HAP-1 (cell line): ENCODE measurements at regions not wholly inside any gene's neighbourhood (a gene's known extent, or its start where the extent isn't known, plus 50 kb on each side); places are given as distances from the start of the nearest gene placed in this dataset.

ENCODE experiments used
- DNase-seq, 2 experiments: peaks; one replicate each; pipeline ENCODE4 v3.0.0-alpha.2; 2016 to 2020; ENCODE audit warnings: low spot score in 2 of 2
- H3K27me3 ChIP-seq: fragments of 250-450 bp; sonication (Bioruptor Pico); 2 replicates; pipeline ENCODE4 v1.5.1; 2020; ENCODE audit warnings: low read depth, mild to moderate bottlenecking, moderate library complexity
- H3K36me3 ChIP-seq: fragments of 250-450 bp; sonication (Bioruptor Pico); replicated peaks from 2 replicates; pipeline ENCODE4 v1.5.1; 2020; ENCODE audit warnings: mild to moderate bottlenecking
- H3K4me1 ChIP-seq: fragments of 250-450 bp; sonication (Bioruptor Pico); 2 replicates; pipeline ENCODE4 v1.5.1; 2020; ENCODE audit warnings: mild to moderate bottlenecking
- H3K4me3 ChIP-seq: fragments of 250-450 bp; sonication (Bioruptor Pico); 2 replicates; pipeline ENCODE4 v1.5.1; 2020; ENCODE audit warnings: mild to moderate bottlenecking, moderate library complexity
- H3K9me3 ChIP-seq: fragments of 250-450 bp; sonication (Bioruptor Pico); 2 replicates; pipeline ENCODE4 v1.5.1; 2020; ENCODE audit warnings: mild to moderate bottlenecking, moderate library complexity
- in situ Hi-C: fragments of 300-500 bp; cut with MboI; formaldehyde crosslinking; loops from 3 replicates; pipeline ENCODE4 v1.14.3; 2020; ENCODE audit warnings: low sequenced_read_pairs, inconsistent platforms, mixed read lengths

GRCh38 chr2:172246649-172247048, 143.9 kb upstream of the DLX2 start:
- Histone ChIP-seq H3K4me3 (no peak overlapping the region), H3K27me3 (no peaks in the 10 kb centered on the region), H3K4me1 (peaks cover 6% of the 10 kb centered on the region), H3K36me3 (no peaks in the 10 kb centered on the region; the same call in 1 of the 2 replicates), H3K9me3 (no peaks in the 10 kb centered on the region)
- no peak for DNase-seq
- in situ Hi-C loops: no loop called here

DNA sequence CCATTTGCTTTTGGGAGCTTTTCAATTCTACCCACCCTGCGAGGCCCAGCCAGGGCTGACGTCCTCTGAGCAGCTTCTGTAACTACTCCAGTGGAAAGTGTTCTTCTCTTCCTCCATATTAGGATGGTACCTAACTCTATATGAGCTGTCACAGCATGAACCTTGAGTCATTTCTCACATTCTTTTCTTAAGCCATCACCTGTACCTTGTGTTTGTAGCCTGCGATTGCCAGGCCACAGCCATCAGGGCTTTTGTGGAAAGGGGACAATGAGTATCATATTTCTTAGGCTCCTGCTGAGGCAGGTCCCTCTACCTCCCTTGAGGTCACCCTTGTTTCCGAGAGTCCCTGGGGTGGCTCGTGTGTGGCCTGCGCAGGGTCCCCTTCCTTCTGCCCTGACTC, 144.5 kb upstream of the DLX2 start:
- in situ Hi-C loops: no loop called here
- Histone ChIP-seq H3K36me3 (no peaks in the 10 kb centered on the region; the same call in 1 of the 2 replicates), H3K9me3 (no peaks in the 10 kb centered on the region), H3K27me3 (no peaks in the 10 kb centered on the region), H3K4me3 (no peak overlapping the region), H3K4me1 (peaks cover 6% of the 10 kb centered on the region)
- no peak for DNase-seq

- Histone ChIP-seq H3K9me3 (no peaks in the 10 kb centered on the region), H3K36me3 (no peaks in the 10 kb centered on the region; the same call in 1 of the 2 replicates), H3K4me3 (no peak overlapping the region), H3K4me1 (peaks cover 6% of the 10 kb centered on the region), H3K27me3 (no peaks in the 10 kb centered on the region)
- in situ Hi-C loops: no loop called here
- no peak for DNase-seq
Observed at GRCh38 chr2:172248381-172248780, 145.7 kb upstream of the DLX2 start.

DNA sequence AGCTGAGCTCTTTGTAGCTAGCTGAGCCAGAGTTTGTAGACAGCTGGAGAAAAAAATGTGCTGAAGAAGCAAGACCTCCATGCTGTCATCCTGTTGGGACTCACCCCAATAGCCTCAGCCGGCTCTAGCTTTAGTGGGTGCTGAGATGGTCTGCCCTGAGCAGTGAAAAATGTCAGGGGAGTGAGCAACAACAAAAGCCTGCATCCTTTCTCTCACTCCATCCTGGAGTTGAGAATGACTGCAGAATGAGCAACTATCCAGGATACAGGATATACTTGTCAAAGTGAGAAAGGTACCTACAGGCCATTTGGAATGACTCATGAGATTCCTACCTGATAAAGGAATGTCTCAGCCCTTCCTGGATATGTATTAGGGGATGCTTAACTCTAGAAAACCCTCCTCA, 146.1 kb upstream of the DLX2 start:
- H3K9me3 ChIP-seq: no peaks in the 10 kb centered on the region
- H3K27me3 ChIP-seq: no peaks in the 10 kb centered on the region
- no peaks in the 10 kb centered on the region; the same call in 1 of the 2 replicates for H3K36me3 ChIP-seq
- H3K4me1 ChIP-seq: peaks cover 6% of the 10 kb centered on the region
- in situ Hi-C loops: no loop called here
- H3K4me3 ChIP-seq: no peak overlapping the region
- DNase-seq: no peak

GRCh38 chr2:172249334-172249733, 146.6 kb upstream of the DLX2 start:
- peaks cover 6% of the 10 kb centered on the region for H3K4me1 ChIP-seq
- no peak overlapping the region for H3K4me3 ChIP-seq
- no peak for DNase-seq
- no peaks in the 10 kb centered on the region for H3K27me3 ChIP-seq
- H3K36me3 ChIP-seq: no peaks in the 10 kb centered on the region; the same call in 1 of the 2 replicates
- in situ Hi-C loops: no loop called here
- no peaks in the 10 kb centered on the region for H3K9me3 ChIP-seq

DNA sequence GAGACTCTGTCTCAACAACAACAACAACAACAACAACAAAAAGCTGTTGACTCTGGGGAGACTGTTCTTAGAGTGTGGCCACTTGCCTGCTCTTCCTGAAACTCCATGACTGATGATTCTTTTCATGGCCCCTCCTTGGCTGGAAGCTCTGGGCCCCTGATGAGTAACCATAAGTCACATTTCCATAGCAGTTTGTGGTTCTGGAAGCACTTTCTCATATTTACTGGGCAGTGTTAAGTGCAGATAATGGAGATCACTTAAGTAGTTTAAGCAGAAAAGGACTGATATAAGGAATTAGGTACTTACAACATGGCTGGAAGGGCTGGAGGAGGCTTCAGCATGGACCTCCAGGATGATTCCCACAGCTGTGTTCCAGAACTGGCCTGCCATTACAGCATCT, 147.3 kb upstream of the DLX2 start:
- Histone ChIP-seq H3K4me1 (peaks cover 6% of the 10 kb centered on the region), H3K27me3 (no peaks in the 10 kb centered on the region), H3K36me3 (no peaks in the 10 kb centered on the region; the same call in 1 of the 2 replicates), H3K4me3 (no peak overlapping the region), H3K9me3 (no peaks in the 10 kb centered on the region)
- in situ Hi-C loops: no loop called here
- no peak for DNase-seq

DNA sequence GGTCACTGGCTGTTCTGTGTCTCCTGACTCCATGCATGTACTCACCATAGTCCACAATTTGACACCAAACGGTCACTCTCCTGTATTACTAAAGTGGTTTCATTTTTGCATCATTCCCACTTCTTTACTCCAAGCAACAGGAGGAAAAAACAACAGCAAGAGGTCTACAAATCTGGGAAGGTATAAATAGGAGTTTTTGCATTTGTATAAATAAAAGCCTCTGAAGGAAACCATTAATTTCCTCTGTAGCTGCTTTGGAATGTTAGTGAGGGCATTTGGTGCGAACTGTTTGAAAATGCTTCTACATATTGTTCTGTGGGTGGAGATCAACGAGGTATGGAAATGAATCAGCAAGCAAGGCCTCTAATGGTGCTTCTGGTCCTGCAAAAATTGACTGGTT, 148.5 kb upstream of the DLX2 start:
- no peak for DNase-seq
- no peak overlapping the region for H3K4me3 ChIP-seq
- no peaks in the 10 kb centered on the region; the same call in 1 of the 2 replicates for H3K36me3 ChIP-seq
- H3K27me3 ChIP-seq: no peaks in the 10 kb centered on the region
- in situ Hi-C loops: no loop called here
- H3K4me1 ChIP-seq: no peaks in the 10 kb centered on the region
- H3K9me3 ChIP-seq: no peaks in the 10 kb centered on the region

DNA sequence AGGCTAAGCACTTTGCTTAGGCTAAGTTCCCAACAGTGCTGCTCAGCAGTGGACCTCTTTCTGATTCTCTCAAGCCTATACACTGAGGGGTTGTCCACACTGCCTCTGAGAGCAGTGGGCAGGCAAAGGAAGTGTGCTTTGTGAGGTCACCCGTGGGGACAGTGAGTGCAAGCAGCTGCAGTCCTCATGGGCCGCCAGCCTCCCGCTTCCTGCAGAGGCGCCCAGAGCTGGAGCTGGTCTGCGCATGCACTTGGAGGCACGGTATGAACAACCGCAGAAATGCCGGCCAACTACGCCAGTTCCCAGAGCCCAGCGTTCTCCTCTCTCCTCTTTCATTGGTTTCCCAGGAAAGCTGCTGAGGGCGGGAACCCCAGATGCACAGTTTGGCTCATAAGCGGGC, 149.5 kb upstream of the DLX2 start:
- no peak overlapping the region for H3K4me3 ChIP-seq
- DNase-seq: no peak
- no peaks in the 10 kb centered on the region for H3K9me3 ChIP-seq
- H3K27me3 ChIP-seq: no peaks in the 10 kb centered on the region
- no peaks in the 10 kb centered on the region for H3K4me1 ChIP-seq
- in situ Hi-C loops: no loop called here
- no peaks in the 10 kb centered on the region; the same call in 1 of the 2 replicates for H3K36me3 ChIP-seq

DNA sequence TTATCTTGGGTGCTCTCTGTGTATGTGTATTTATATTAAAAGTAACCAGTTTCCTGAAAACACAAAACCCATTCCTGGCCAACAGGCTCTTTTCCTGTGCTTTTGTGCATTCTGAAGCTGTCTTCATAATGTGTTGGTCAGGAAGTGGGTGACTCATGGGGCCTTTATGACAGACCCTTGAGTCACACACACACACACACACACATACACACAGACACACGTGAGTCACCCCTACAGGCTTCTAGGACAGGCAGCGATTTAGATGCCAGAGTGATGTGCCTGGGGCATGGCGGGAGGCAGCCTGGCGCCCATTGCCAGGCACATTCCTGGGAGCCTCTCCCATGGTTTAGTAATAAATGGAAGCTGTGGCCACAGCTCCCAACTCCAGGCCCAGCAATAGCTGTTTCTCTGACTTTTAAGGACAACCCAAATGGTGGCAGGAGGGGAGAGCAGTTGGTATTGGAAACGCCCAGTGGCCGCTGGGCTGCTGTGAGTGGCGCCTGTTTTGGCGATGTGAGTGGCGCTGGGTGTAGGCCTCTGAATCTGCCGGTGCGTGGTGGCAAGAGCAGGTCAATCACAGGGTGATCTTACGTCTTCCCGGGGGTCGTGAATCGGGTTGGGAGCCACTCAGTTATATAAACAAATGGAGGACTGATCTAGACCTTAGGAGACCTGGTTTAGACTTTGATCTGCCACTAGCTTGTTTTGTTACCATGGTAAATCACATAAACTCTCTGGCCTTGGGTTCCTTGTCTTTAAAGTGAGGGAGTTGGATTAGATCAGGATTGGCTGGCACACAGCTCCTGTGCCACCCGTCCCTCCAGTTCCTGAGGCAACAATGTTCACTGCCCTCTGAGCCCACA, 150.7 kb upstream of the DLX2 start:
- in situ Hi-C loops: no loop called here
- Histone ChIP-seq H3K9me3 (no peaks in the 10 kb centered on the region), H3K36me3 (no peaks in the 10 kb centered on the region; the same call in 1 of the 2 replicates), H3K4me3 (no peak overlapping the region), H3K27me3 (no peaks in the 10 kb centered on the region), H3K4me1 (no peaks in the 10 kb centered on the region)
- no peak for DNase-seq

DNA sequence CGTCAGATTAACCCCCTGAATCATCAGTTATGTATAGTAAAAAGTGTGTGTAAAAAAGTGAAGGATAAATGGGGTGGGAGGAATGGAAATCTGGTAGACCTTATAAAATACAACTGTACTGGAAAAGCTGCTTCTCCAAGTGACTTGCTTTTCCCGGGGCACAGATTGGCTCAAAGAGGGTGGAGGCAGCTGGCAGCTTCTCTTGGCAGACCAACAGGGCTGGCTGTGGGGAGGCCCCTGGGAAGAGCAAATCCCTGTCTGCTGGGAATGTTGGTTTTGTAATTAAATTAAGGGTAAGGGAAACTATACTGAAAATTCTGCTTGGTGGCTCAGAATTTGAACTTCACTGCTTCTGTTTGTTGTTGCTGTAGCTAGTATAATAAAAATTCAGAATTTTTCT, 154.2 kb upstream of the DLX2 start:
- no peak for DNase-seq
- H3K4me3 ChIP-seq: no peak overlapping the region
- no peaks in the 10 kb centered on the region for H3K27me3 ChIP-seq
- H3K4me1 ChIP-seq: no peaks in the 10 kb centered on the region
- H3K36me3 ChIP-seq: no peaks in the 10 kb centered on the region
- in situ Hi-C loops: no loop called here
- H3K9me3 ChIP-seq: no peaks in the 10 kb centered on the region

GRCh38 chr2:172259827-172260226, 157.1 kb upstream of the DLX2 start:
- H3K4me1 ChIP-seq: no peaks in the 10 kb centered on the region
- H3K27me3 ChIP-seq: no peaks in the 10 kb centered on the region
- H3K36me3 ChIP-seq: no peaks in the 10 kb centered on the region
- no peak overlapping the region for H3K4me3 ChIP-seq
- in situ Hi-C loops: no loop called here
- H3K9me3 ChIP-seq: no peaks in the 10 kb centered on the region
- DNase-seq: no peak

GRCh38 chr2:172260336-172260735, 157.6 kb upstream of the DLX2 start:
- no peaks in the 10 kb centered on the region for H3K36me3 ChIP-seq
- no peak overlapping the region for H3K4me3 ChIP-seq
- in situ Hi-C loops: no loop called here
- DNase-seq: no peak
- no peaks in the 10 kb centered on the region for H3K27me3 ChIP-seq
- H3K4me1 ChIP-seq: no peaks in the 10 kb centered on the region
- H3K9me3 ChIP-seq: no peaks in the 10 kb centered on the region

DNA sequence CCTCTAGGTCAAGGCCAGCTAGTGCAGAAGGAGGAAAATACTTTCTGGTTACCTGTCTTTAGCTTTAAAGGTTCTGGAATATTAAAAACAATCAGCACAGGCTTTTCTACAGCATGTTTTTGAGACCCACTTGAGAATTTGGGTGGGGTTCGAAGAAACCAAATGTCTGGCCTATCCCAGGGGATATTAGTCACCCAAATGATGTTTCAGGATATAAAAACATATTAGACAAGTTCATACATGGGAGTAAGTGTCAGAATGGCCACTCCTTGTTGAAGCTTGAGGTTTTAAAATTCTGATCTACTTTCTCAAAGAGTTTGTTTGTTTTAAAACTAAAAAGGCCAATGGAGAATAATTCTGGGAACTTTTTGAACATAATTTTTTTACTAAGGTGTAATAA, 158.6 kb upstream of the DLX2 start:
- H3K27me3 ChIP-seq: no peaks in the 10 kb centered on the region
- no peaks in the 10 kb centered on the region for H3K4me1 ChIP-seq
- peaks cover 2% of the 10 kb centered on the region; the same call in 1 of the 2 replicates for H3K9me3 ChIP-seq
- in situ Hi-C loops: no loop called here
- H3K36me3 ChIP-seq: no peaks in the 10 kb centered on the region
- no peak for DNase-seq
- H3K4me3 ChIP-seq: no peak overlapping the region

- Histone ChIP-seq H3K4me3 (no peak overlapping the region), H3K4me1 (no peaks in the 10 kb centered on the region), H3K27me3 (no peaks in the 10 kb centered on the region), H3K9me3 (peaks cover 2% of the 10 kb centered on the region; the same call in 1 of the 2 replicates), H3K36me3 (no peaks in the 10 kb centered on the region)
- in situ Hi-C loops: no loop called here
- DNase-seq: no peak
Observed at GRCh38 chr2:172262486-172262885, 159.8 kb upstream of the DLX2 start.
